GM19240 (cell line): ENCODE measurements at regions not wholly inside any gene's neighbourhood (a gene's known extent, or its start where the extent isn't known, plus 50 kb on each side); places are given as distances from the start of the nearest gene placed in this dataset.

Source experiments
- DNase-seq: peaks from one replicate; pipeline ENCODE4 v3.0.0; 2011; ENCODE audit warnings: low spot score; ENCODE audit not compliant: insufficient read length

DNA sequence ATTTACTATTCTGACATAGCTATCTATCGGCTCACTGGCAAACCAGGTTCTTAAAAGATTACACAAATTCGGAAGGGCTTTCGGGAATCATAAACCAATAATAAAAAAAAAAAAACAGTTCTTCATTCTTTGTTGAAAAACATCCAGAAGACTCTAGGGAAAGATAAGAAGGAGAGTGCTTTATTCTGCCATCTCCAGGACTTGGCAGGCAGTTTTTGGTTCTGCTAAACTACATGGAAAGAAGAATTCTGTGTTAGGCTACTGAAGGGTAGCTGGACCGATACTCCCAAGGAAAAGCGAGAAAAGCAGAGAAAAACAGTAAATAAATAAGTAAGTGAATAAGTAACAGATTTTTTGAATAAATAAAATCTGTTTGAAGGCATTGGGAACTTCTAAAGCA lies 423.5 kb upstream of the KLF6 start:
- no peak for DNase-seq

DNA sequence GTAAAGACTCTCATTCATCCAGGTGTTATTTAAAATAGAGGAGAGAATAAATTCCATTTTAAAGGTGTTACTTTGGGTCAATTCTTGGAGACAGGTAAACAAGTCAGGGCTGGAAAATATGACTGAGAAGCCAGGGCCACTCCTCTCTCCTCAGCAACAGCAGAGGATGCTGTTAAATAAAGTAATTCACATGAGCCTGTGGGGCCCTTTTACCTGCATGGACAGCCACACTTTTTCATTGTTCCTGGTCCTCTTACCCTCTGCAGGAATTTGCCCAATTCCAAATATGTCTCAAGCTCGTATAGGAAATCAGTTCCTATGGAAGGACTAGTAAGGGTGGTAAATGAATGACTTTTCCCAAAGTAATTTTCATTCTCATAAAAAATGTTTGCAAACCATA lies 420.1 kb upstream of the KLF6 start:
- DNase-seq = no peak

DNA sequence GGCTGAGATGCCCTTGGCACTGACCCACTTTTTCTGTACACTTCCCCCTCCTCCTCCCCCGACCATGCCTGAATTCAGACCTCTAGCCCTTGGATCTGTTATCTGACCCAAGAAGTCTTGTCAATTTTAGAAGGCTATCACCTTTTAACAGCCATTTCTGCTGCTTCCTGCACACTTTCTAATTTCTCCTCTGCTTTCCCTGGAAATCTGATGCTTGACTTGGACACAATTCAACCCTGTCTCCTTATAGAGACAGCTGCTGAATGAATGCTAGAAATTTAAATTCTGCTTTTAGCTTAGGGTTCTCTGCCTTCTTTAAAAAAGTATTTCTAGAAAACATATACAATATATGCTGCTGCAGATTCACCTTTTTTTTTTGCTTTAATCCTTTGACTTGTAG lies 417.9 kb upstream of the KLF6 start:
- no peak for DNase-seq

DNA sequence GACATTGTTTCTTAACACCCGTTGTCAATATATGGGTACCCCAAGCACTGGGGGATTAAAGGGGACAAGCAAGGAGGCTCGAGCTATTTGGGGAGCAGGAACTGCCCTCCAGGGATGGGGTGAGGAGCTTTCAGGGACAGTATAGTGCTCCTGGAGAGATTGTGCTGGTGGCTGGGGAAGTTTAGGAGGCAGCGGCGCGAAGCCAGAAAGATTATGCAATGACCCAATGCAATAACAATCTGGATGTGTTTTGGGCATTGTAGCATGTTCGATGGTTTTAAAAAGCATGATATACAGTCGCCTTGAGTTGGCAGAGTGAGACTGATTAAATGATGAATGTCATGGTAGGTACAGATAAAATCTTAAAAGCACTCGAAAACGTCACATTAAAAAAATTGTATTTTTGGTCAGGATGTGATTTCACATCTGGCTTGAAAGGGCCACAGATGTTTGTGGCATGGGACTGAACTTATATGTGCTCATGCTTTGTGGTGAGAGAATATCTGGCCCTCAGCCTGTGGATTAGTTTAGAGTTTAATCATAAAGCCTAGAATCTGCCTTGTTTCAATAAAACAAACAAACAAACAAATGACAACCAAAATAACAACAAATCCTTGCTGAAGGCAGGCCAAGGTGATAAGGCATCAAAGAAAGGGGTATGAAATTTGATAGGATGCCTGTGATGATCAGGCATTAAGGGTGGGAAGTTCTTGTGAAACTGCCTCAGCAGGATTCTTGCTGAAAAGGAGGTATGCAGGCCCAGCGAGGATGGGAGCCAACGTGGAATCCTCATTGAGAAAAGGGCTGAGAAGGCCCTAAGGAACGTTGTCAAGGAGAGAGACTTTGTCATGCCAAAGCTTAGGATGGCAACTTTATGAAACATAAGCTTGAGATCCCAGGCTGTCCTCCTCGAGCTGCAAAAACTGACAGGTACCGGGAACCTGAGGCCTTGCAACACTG lies 417.1 kb upstream of the KLF6 start:
- no peak for DNase-seq

DNA sequence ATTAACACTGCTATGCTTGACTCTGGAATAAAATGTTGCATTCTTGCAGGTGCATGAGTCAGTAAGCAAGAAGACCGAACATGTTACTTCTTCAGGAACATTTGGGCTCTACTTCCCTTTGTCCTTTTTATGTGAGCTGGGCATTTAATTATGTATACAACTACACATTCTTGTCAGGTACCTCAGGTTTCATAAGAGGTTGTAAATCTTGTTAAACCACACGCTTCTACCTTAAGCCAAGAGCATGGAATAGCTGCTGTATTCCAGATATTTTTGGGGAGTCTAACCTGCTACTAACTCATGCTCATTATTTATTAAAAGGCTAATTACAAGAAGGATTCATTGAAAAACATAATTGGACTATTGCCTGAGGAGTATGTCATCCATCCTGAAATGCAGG lies 414.2 kb upstream of the KLF6 start:
- no peak for DNase-seq

DNA sequence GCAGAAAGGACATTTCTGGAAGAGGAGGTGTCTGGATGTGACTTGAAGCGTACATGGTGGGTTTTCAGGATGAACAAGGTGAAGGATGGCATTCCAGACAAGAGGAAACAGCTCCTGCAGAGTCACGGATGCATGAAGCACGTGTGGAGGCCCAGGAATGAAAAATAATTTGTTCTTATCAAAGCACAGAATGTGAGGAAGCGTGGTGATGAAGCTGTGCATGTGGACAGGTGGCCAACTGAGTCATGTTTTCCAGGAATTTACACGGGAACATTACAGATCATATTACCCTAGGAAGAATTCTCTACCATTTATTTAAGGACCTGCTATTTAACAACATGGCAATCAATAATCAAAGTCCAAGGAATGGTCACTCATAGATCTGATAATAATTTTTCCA lies 413.2 kb upstream of the KLF6 start:
- no peak for DNase-seq

DNA sequence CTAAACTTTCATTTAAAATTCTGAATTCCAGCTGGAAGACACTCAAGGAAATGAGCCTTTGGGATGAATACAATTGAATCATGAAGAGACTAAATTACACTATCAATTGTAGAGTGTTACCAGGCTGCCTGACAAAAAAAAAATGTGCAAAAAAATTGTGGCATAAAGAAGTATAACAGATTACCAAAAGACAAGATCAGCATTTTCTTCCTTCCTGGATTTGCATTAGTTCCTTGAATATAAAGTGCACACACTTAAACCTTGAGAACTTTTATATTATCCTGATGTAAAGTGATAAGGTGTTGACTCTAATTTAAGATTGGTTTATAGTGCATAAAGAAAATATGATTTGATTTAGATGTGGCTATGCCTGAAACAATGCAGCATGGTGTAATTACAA lies 412.7 kb upstream of the KLF6 start:
- no peak for DNase-seq

DNA sequence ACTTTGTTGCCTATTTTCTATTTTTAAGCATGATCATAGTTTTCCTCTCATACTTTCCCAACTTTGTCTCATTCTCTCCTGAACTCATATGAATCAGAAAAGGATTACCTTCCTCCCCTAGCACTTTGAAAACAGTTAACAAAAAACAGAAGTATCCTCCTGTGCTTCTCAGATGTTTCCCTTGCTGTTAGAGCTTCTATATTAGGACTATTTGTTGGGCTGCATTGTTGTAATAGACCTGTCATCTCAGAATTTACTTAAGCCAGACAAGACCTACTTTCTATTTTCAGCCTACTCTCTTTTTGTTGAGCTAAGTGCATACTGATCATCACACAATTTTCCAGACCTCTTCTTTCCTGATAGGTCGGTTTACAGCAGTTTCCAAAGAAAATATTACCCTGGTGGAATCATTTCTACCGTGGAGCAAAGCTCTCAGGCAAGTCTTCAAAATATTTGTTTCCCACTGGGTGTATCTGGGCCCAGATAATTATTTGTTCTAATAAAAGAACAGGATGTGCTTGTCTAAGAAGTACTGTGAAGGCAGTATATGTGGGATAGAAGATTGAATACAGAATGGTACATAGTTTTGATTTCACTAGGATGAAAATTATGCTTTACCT lies 411.9 kb upstream of the KLF6 start:
- no peak for DNase-seq

DNA sequence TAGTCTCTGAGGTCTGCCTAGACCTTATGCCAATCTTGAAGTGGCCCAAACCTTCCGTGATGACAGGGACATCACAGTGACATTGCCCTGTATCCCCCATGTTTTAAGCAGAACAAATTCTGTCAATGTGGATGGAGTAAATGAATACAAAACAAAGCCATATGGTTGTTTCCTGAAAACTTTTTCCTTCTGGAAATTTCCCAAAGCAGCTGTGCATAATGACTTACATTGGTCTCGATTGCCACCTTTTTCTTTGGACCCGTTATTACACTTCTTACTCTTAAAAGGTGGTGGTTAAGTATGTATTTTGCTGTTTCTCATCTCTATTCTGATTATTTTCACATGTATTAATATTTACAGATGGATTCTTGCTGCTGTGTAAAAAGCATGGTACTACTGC lies 411.2 kb upstream of the KLF6 start:
- no peak for DNase-seq

DNA sequence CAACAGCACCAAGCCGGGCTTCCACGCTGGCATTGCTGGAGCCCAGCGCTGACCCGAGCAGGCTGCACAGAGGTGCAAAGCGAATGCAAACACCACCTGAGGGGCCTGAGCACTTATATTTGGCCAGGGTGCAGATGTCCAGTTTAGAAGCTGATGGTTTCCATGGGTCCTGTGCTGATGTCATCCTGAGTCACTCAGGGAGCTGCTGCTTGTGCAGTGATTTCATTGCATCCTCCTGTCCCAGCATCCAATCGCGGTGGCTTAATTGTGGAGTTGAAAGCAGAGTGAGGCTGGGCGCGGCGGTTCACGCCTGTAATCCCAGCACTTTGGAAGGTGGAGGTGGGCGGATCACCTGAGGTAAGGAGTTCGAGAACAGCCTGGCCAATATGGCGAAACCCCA lies 410.2 kb upstream of the KLF6 start:
- DNase-seq = no peak

DNA sequence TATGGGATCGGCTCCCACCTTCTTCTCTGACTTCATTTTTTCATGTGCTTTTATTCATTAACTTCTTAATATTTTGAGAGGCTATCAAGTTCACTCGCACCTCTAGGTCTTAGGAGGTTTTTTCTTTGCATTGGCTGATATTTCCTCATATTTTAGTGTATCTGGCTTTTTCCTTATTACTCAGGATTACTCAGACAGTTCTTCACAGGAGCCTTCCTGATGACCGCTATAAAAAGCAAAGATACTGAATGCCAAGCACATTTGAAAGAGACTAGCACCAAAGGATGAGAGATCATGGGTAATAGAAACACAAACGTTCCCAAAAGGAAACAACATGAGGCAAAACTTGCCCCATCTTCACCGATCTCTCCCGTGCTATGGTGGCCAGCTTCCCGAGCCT lies 409.2 kb upstream of the KLF6 start:
- no peak for DNase-seq

DNA sequence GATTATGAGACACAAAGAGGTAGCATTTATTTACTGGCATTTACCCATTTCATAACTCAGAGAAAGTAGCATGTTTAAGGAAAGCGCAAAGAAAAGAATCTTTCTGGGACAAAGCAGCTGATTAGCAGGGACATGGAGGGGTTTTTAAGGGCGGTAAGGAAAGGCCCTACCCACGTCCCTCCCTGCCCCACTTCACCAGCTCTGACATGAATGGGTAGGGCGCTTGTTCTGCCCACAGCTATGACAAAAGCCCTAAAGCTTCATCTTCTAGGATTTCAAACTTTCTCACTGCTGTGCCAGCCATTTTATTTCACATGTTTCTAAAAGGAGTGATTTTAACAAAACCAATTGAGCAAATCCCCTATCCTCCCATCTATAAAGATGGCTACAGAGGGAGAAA lies 406.9 kb upstream of the KLF6 start:
- DNase-seq = no peak

DNA sequence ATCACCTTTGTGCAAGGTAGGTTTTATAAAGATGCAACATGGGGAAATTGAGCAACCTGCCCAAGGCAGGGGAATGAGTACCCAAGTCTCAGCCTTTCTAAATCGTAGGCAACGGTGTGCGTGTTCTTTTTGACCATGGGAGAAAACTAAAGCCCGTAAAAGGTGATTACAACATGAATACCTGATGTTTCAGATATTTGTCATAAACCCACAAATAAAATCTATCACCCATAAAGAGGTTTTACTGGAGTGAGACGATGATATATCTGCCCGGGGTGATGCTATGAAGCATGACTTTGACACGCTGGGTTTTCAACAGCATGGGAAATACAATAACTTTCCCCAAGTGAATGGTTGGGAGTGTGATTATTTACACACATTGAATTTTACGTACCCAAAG lies 406.3 kb upstream of the KLF6 start:
- DNase-seq = no peak

DNA sequence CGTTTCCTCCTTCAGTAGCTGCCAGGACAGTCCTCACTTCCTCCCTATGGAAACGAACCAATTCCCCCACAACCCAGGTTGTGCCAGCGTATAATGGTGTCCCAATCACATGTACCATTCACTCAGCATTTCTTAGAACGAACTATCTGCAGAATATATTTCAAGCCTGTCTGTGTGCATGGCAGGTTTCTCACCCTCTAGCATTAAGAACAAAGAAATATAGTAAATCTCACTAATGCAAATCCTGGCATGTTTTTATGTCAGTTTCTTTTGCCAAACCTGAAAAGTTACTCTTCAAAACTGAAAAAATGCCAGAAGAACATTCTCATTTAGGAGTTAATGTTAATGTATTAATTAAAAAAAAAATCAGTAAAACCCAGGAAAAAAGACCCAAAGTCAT lies 405.9 kb upstream of the KLF6 start:
- no peak for DNase-seq

DNA sequence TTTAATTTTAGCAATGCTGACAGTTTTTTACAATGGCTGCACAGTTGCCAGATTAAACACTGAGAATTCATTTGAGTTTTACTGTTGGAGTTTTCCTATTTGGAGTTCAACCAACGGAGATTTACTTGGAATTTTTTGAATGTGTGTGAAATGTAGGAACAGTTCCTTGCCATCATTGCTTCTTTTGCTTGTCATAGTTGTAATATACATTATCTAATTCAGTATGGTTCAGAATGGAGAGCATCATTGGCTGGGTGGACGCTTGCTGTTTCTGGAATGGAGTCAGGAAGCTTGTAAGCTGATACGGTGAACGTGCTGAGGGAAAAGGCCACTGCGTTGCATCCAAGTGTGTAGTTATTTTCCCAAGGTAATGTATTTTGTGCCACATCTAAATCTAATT lies 404.3 kb upstream of the KLF6 start:
- DNase-seq = no peak

DNA sequence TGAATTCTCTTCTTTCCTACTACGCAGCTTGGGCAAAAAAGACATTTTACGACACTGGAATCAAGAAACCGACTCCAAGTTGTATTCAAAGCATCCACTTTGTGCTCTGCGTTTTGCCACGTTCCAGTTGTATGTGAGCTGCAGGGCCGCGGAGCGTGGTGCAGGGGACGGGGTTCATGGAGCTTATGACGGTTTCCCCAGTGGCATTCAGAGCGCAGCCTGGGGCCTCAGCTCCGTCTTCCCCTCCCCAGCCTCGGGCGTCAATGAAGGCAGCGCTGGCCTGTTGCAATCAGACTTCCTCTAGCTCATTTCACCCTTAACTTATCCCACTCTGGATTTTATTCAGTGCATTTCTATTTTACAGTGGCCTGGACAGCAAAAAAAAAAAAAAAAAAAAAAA lies 403.4 kb upstream of the KLF6 start:
- no peak for DNase-seq

DNA sequence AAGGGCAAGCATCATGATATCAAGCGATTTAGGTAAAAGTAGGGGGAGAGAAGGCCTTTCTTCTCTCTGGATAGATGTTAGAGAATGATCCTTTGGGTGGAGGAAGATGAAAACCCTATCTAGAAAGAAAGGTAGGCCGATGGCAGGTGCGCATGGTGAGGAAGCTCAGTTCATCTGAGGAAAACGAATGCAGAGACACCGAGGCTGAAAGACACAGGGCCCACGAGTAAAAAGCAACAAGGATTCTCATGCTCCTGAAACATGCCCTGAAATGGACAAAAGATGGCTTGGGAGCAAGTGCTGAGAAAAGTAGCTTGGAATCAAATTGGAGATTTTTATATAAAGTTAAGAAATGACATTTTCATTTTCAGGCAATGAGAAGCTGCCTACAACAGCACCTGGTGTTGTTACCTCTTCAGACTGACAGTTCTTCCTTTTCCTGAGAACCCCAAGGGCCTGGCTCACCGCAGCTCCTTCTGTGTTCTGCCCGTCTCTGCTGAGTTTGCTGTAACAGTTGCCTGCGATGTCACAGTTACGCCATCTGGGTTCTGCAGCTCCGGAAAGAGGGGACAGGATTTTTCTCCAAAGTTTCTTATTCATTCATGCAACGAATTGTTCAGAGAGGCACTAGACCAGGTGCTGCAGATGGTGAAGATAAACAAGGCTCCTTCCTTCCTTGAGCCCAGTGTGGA lies 402.0 kb upstream of the KLF6 start:
- no peak for DNase-seq

DNA sequence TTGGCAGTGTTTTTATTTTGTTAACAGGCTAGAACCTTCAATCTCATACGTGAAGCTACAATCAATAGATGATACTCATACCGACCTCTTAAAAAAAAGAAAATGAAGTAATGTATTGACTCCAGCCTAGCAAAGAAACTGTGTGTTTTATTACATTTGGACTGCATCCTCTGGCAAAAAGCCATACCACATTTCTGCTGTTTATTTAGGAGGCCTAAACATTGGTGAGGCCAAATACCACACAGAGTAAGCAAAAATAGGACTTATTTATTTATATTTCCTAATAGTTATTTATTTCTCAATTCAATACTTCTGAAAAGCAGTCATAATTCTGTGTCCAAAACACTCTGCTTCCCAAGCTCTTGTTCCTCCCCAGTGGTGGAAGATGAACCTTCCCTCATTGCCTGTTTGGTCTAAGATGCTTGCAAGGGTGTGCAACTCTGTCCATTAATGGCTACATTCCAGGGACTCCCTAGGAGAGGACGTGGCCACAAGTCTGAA lies 398.8 kb upstream of the KLF6 start:
- no peak for DNase-seq

DNA sequence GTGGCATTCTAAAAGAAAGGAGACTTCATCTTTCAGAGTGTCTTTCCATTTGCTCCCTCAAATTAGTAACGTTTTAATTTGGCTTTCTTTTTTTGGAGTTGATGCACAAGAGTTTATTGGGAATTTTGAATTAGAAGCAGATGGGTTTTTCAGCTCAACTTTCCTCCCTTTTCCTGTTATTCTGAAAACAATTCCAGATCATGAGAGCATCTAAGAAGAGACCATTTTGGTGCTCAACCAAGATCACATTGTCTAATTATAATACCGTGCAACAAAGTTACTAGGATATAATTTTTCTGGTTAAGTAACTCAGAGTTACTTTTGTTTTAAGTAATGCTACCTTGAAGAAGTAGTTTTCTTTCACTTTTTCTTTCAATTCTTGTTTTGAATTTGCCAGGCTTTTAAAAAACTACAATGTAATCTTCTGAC lies 396.6 kb upstream of the KLF6 start:
- no peak for DNase-seq

DNA sequence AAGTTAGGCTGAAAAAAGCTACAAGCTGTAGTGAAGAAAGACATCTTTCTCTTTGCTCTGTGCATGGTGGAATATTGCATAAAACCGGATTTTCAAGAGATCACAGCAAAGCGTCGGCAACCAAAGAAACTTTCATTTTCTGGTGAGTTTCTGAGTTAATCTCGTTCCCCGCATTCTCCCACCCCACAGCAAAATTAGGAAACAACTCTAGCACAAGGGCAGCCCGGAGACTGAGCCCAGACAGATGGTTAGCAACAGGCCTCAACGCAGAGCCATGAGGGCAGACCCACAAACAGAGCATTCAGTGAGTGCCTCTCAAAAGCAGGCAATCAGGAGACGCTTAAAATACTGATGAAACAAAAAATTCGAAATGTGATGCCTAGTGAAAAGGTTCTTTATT lies 396.1 kb upstream of the KLF6 start:
- DNase-seq = no peak

DNA sequence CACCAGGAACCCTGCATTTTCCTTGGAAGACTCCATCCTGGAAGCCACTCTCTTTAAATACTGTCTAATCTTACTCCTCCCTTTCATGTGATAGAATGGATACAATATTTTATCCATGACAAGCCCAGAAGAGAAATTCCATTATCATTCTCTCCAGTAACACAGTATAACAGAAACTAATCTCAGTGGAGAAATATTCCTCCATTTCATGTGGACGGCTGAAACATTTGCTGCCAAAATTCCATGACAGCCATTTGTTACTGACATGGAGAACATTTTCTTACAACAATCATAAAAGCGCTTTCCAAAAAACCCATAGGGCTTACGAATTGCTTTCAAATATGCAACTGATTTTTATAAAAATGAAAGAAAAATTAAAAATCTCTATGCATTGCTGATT lies 392.8 kb upstream of the KLF6 start:
- DNase-seq = no peak
